Left ventricle myocardium superior (tissue), 1 donor: ENCODE measurements at regions not wholly inside any gene's neighbourhood (a gene's known extent, or its start where the extent isn't known, plus 50 kb on each side); places are given as distances from the start of the nearest gene placed in this dataset.
A peak's percentile ranks its signal among the peaks of the same experiment; 100 is the strongest.

Source experiments
- ATAC-seq: fragments of 200-7000 bp; cut with Tn5 transposase; one replicate; pipeline ENCODE4 v1.9.1; 2020; ENCODE audit warnings: mild to moderate bottlenecking, moderate library complexity
- DNase-seq: peaks from one replicate; pipeline ENCODE4 v3.0.0-alpha.2; 2020
- intact Hi-C: fragments of 100-400 bp; cut with micrococcal nuclease; formaldehyde crosslinking; loops from one replicate; pipeline ENCODE4 v1.11.0; 2022
- donor health status: DM: no; HTN: yes; CAD: no; lungs with severe emphysema.

- intact Hi-C loops, result no loop called here
- no peak for ATAC-seq
- DNase-seq, result no peak
Measured at GRCh38 chr5:153050496-153051179, 439.8 kb upstream of the GRIA1 start.

- DNase-seq, result no peak
- intact Hi-C loops, result no loop called here
- ATAC-seq, result no peak
Measured at GRCh38 chr5:153066281-153066680, 424.2 kb upstream of the GRIA1 start.

DNA sequence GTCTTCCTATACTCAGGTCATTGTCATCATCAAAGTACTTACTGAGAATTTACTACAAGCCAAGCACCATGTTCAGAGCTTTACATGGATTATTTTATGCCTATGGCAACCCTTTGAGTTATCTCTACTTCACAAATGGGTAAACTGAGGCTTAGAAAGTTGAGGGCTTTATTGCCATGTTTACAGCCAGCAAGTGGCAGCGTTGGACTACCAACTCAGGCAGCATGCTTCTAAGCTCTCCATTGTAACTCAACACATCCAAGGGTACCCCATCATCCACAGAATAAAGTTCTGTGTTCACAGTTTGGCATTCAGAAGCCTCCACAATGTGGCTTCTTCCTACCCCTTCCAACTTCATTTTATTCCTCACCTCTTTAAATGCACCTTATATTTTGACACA, 422.6 kb upstream of the GRIA1 start:
- no peak for ATAC-seq
- intact Hi-C loops, result no loop called here
- DNase-seq, result no peak

GRCh38 chr5:153079396-153079795, 411.1 kb upstream of the GRIA1 start:
- intact Hi-C loops, result no loop called here
- DNase-seq (no peak), ATAC-seq (no peak)

GRCh38 chr5:153080940-153081339, 409.5 kb upstream of the GRIA1 start:
- ATAC-seq (no peak), DNase-seq (no peak)
- intact Hi-C loops, result no loop called here

GRCh38 chr5:153081385-153081784, 409.1 kb upstream of the GRIA1 start:
- intact Hi-C loops, result no loop called here
- DNase-seq (no peak), ATAC-seq (no peak)

DNA sequence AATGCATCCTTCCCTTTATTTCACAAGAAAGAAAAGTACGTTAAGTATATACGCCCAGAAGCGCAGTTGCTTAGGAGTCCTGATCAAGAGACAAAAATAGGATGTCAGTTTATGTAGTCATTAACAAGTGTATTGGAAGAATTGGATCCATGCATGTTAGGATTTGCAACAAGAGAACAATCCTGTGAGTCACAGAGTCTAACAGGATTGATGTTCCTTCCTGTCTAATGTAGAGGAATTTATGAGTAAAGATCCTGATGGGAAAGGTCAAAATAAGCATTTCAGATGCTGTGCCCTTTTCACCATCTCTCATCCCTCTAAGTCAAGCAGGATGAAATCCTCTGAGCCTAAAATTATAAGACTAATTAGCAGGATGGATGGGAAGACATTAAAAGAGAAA, 406.0 kb upstream of the GRIA1 start:
- intact Hi-C loops, result no loop called here
- no peak for DNase-seq
- ATAC-seq, result no peak

GRCh38 chr5:153086486-153086885, 404.0 kb upstream of the GRIA1 start:
- intact Hi-C loops, result no loop called here
- DNase-seq (no peak), ATAC-seq (no peak)

GRCh38 chr5:153088538-153088937, 401.9 kb upstream of the GRIA1 start:
- DNase-seq (no peak), ATAC-seq (peak; percentile 96)
- intact Hi-C loops, result no loop called here

DNA sequence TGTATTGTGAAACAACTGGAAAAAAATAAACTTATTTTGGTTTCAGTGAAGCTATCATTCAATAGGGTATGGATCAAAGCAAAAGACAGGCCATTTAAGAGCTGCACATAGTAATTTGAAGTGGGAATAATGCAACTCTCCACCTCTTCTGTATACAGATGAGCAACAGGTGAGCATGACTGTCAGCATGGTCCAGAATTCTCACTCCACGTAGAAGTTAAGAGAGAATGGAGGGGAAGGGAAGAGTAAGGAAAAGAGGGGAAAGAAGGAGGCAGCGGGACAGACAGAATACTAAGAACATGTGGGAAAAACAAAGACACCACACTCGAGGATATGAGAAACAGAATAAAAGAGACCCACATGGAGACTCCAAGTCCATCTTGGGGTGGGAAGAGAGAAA, 396.1 kb upstream of the GRIA1 start:
- intact Hi-C loops, result no loop called here
- ATAC-seq (no peak), DNase-seq (no peak)

DNA sequence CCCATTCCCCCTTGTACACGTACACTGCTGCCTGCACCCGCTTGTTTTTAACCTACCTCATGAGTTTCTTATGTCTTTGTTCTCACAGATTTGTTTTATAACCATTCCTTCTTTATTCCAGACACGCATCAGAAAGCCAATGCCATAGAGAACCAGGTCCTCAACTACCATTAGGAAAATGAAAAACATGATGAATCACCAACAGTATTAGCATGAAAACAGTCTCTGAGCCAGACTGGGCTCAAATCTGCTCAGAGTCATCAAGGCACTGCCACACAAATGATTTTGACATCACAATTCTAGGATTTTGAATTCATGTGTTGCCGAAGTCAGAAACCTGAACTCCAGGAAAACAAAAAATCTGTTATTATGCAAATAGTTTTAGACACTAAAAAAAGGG, 394.1 kb upstream of the GRIA1 start:
- DNase-seq (no peak), ATAC-seq (no peak)
- intact Hi-C loops, result no loop called here

GRCh38 chr5:153099328-153099727, 391.1 kb upstream of the GRIA1 start:
- DNase-seq, result no peak
- intact Hi-C loops, result no loop called here
- ATAC-seq, result no peak

- intact Hi-C loops, result no loop called here
- DNase-seq, result no peak
- ATAC-seq, result no peak
Measured at GRCh38 chr5:153101235-153102180, 389.0 kb upstream of the GRIA1 start.

- ATAC-seq (no peak), DNase-seq (no peak)
- intact Hi-C loops, result no loop called here
Measured at GRCh38 chr5:153116916-153117315, 373.6 kb upstream of the GRIA1 start.

DNA sequence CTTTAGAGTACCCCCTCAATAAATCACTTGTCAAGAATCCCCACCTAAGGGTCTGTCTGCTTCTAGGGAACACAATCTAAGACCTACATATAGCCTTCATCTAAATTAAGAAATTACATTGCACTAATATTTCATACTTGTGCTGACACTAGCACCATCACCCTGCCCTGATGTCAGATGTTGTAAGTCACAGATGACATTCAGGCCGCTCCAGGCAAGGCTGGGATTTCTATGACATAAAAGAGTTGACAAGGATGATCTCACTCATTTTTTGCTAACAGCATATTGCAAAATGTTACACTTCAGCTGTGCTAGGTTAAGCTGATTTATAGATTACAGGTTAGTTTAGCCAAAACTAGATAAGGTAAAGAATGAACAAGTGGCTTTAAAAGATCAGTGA, 372.5 kb upstream of the GRIA1 start:
- intact Hi-C loops, result no loop called here
- no peak for ATAC-seq
- no peak for DNase-seq

- DNase-seq (no peak), ATAC-seq (no peak)
- intact Hi-C loops, result no loop called here
Measured at GRCh38 chr5:153122403-153122802, 368.1 kb upstream of the GRIA1 start.

- intact Hi-C loops, result no loop called here
- no peak for ATAC-seq
- DNase-seq, result no peak
Measured at GRCh38 chr5:153130296-153130695, 360.2 kb upstream of the GRIA1 start.

DNA sequence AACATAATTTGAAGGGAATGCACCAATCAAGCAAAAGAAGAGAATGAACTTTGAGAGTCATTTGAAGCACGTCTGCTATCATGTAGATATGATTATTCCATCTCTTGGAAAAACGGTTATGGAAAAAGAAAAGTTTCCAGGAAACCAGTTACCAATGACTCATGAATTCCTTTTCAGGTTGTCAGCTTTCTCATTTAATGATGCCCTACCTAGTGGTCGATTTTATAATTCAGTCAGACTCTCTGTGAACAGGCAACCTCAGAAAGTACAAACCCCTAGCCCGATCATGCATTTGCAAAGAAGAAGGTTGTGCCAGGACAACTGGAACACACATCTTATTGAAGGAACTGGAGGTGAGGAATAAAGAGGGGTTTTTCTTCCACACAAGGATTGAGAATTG, 355.1 kb upstream of the GRIA1 start:
- no peak for DNase-seq
- intact Hi-C loops, result no loop called here
- ATAC-seq, result no peak

GRCh38 chr5:153136910-153137614, 353.4 kb upstream of the GRIA1 start:
- intact Hi-C loops, result no loop called here
- ATAC-seq (no peak), DNase-seq (no peak)
